H1 (cell line): ENCODE measurements at regions not wholly inside any gene's neighbourhood (a gene's known extent, or its start where the extent isn't known, plus 50 kb on each side); places are given as distances from the start of the nearest gene placed in this dataset.

Source experiments
- RNF2 ChIP-seq: fragments of 200-900, 300-1000 bp; sonication (generic); IDR thresholded peaks from 2 replicates; pipeline ENCODE4 v1.7.1; 2016; ENCODE audit warnings: borderline replicate concordance, low read depth, mild to moderate bottlenecking, antibody characterized with exemption, low read length; ENCODE audit not compliant: poor library complexity, severe bottlenecking; ENCODE audit errors: missing control alignments
- SP4 ChIP-seq: IDR thresholded peaks from 2 replicates; pipeline ENCODE4 v1.6.1; 2012; ENCODE audit warnings: low read length, inconsistent platforms

GRCh38 chr7:95684505-95684904 lies 87.8 kb upstream of the DYNC1I1 start (continued):
- TF ChIP-seq SP4 (no peak), RNF2 (no peak)
